Breast epithelium (tissue), 3 donors: ENCODE measurements at regions not wholly inside any gene's neighbourhood (a gene's known extent, or its start where the extent isn't known, plus 50 kb on each side); places are given as distances from the start of the nearest gene placed in this dataset.

Source experiments
- CTCF ChIP-seq, 3 donors: fragments of 450-650 bp; IDR thresholded peaks; one replicate each; pipeline ENCODE4 v1.5.1; 2016 to 2017; ENCODE audit warnings: antibody characterized with exemption in 3 of 3, mild to moderate bottlenecking in 3 of 3, moderate library complexity in 3 of 3
- POLR2A ChIP-seq: fragments of 450-650 bp; IDR thresholded peaks from one replicate; pipeline ENCODE4 v1.6.1; 2016; ENCODE audit warnings: antibody characterized with exemption, mild to moderate bottlenecking, moderate library complexity
- POLR2AphosphoS5 ChIP-seq, 3 donors: sonication (generic); formaldehyde crosslinking; IDR thresholded peaks; one replicate each; pipeline ENCODE4 v1.6.1; 2017; ENCODE audit warnings: antibody characterized with exemption in 3 of 3

GRCh38 chr9:85859765-85860164 lies 81.2 kb upstream of the NAA35 start:
- no peak for TF ChIP-seq CTCF (IDR thresholded peaks at IDR 0.05)
- TF ChIP-seq POLR2A: no peak
- TF ChIP-seq POLR2AphosphoS5 (IDR thresholded peaks at IDR 0.05): no peak
